Adrenal gland (tissue), 9 donors: ENCODE measurements at regions not wholly inside any gene's neighbourhood (a gene's known extent, or its start where the extent isn't known, plus 50 kb on each side); places are given as distances from the start of the nearest gene placed in this dataset.

ENCODE experiments used
- DNase-seq, 7 donors: peaks; one replicate each; pipeline ENCODE4 v3.0.0-alpha.2; 2019 to 2020
- H3K27ac ChIP-seq, 5 donors: fragments of 200-600 bp; sonication (generic) in 4 of 5; 1 replicate in 3 of 5; 2 replicates in 2 of 5; pipeline versions ENCODE4 v1.5.1 to v1.8.0; 2016 to 2020; ENCODE audit warnings: mild to moderate bottlenecking in 1 of 5
- H3K27me3 ChIP-seq: fragments of 200-600 bp; 2 replicates; pipeline ENCODE4 v1.8.0; 2021
- H3K36me3 ChIP-seq, 2 donors: fragments of 200-600 bp; replicated peaks in 1 of 2; 1 replicate in 1 of 2; 2 replicates in 1 of 2; pipeline versions ENCODE4 v1.5.1 to v1.8.0; 2018 to 2022
- H3K4me1 ChIP-seq, 2 donors: fragments of 200-600 bp; replicated peaks in 1 of 2; 1 replicate in 1 of 2; 2 replicates in 1 of 2; pipeline versions ENCODE4 v1.5.1 to v1.8.0; 2018 to 2021
- H3K4me3 ChIP-seq, 4 donors: fragments of 200-600 bp; sonication (generic) in 3 of 4; one replicate each; pipeline ENCODE4 v1.5.1; 2016 to 2018
- H3K9me3 ChIP-seq, 3 donors: fragments of 200-600 bp; sonication (generic) in 1 of 3; replicated peaks in 1 of 3; 1 replicate in 2 of 3; 2 replicates in 1 of 3; pipeline versions ENCODE4 v1.5.1 to v1.8.0; 2016 to 2021
- POLR2A ChIP-seq, 2 donors: fragments of 450-650 bp; IDR thresholded peaks; one replicate each; pipeline ENCODE4 v1.6.1; 2017; ENCODE audit warnings: antibody characterized with exemption in 2 of 2, mild to moderate bottlenecking in 2 of 2, moderate library complexity in 1 of 2
- WGBS, 4 donors: extraction: QIAGEN DNeasy Blood & Tissue Kit in 2 of 4; methylation state at CpG; one replicate each; pipeline versions ENCODE4 v1.1.5 to v1.1.7; 2013 to 2017; 5-methylcytosine and 5-hydroxymethylcytosine counted together
- intact Hi-C, 2 donors: fragments of 100-400 bp; cut with DNase I; formaldehyde crosslinking; loops; one replicate each; pipeline versions ENCODE4 v1.14.1 to v1.15.0; 2022 to 2023
- TF ChIP-seq, protein P1 (sequence below), 6 experiments: fragments of 450-650 bp in 4 of 6; fragments of 200-600 bp in 2 of 6; sonication (generic) in 1 of 6; IDR thresholded peaks; 1 replicate in 5 of 6; 2 replicates in 1 of 6; pipeline versions ENCODE4 v1.5.1 to v1.8.0; 2016 to 2021; ENCODE audit warnings: antibody characterized with exemption in 6 of 6, mild to moderate bottlenecking in 2 of 6, moderate library complexity in 1 of 6
- donor health status: healthy with polysubstance abuse.
- donor health status: Bipolar disorder and iron deficiency.
- donor health status: DM: yes; HTN: yes; CAD: no.
- donor health status: DM: no; HTN: no; CAD: no.
- donor health status: DM: no; HTN: no; CAD: no.

- H3K36me3 ChIP-seq: no peaks in the 10 kb centered on the region
- intact Hi-C loops: no loop called here
- WGBS, 4 donors: 11 to 23% (median 16%) methylated on average over 3 of the region's 3 CpGs
- DNase-seq: peak; percentile 72 to 92 (median 80)
- H3K27me3 ChIP-seq: no peaks in the 10 kb centered on the region
- H3K4me3 ChIP-seq: peak overlapping the region in 2 of 4 donors; percentile 13 to 60
- peaks cover 0 to 7% of the 10 kb centered on the region in 2 donors for H3K4me1 ChIP-seq
- TF ChIP-seq, protein P1, sequence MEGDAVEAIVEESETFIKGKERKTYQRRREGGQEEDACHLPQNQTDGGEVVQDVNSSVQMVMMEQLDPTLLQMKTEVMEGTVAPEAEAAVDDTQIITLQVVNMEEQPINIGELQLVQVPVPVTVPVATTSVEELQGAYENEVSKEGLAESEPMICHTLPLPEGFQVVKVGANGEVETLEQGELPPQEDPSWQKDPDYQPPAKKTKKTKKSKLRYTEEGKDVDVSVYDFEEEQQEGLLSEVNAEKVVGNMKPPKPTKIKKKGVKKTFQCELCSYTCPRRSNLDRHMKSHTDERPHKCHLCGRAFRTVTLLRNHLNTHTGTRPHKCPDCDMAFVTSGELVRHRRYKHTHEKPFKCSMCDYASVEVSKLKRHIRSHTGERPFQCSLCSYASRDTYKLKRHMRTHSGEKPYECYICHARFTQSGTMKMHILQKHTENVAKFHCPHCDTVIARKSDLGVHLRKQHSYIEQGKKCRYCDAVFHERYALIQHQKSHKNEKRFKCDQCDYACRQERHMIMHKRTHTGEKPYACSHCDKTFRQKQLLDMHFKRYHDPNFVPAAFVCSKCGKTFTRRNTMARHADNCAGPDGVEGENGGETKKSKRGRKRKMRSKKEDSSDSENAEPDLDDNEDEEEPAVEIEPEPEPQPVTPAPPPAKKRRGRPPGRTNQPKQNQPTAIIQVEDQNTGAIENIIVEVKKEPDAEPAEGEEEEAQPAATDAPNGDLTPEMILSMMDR (IDR thresholded peaks at IDR 0.05): no peak
- peak; percentile 46 to 77 for TF ChIP-seq POLR2A (IDR thresholded peaks at IDR 0.05)
- H3K9me3 ChIP-seq: no peaks in the 10 kb centered on the region
- peak overlapping the region in 1 of 5 donors; percentile 25 for H3K27ac ChIP-seq
These were observed 109.6 kb upstream of the MTPN start for GRCh38 chr7:136086712-136087111.

DNA sequence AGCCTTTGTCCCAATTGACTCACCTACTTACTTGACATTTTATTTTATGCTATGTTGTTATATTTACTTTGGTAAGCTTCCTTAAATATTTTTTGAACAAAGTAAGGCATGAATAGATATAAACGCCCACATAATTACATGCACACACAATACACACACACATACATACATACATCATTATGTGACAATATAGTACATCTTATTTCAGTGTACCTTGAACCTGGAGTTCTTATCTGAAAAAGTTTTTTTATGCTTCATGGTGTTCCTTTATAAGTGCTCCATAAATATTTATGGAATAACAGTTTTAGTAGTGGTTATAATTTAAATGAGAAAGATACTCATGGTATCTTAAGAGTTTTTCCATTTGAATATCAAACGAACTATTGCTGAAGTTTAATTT lies 102.8 kb upstream of the MTPN start:
- 71 to 85% (median 81%) methylated on average over 2 of the region's 2 CpGs for WGBS, 4 donors
- Histone ChIP-seq H3K27me3 (no peaks in the 10 kb centered on the region), H3K27ac (no peak overlapping the region), H3K4me1 (no peaks in the 10 kb centered on the region), H3K4me3 (no peak overlapping the region), H3K36me3 (no peaks in the 10 kb centered on the region), H3K9me3 (no peaks in the 10 kb centered on the region)
- intact Hi-C loops: no loop called here
- no peak for TF ChIP-seq POLR2A (IDR thresholded peaks at IDR 0.05)
- TF ChIP-seq, protein P1 (IDR thresholded peaks at IDR 0.05): no peak
- no peak for DNase-seq

DNA sequence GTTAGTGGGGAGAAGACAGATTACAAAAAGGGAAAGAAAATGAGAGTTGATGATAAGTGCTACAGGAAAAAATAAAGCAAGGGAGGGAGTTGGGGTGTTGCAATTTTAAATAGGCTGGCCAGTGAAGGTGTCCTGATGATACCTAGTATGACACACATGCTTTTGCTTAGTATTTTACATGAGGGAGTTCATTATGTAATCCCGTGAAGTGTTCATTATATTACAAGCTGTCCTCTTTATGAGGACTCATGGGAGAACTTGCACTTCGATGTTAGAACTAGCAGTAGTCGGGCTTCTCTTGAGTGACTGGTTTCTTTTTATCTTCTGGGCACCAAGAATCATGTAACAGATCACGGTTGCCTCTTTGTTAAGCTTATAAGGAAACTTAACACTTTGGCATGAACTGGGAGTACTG lies 102.3 kb upstream of the MTPN start:
- H3K27me3 ChIP-seq: no peaks in the 10 kb centered on the region
- intact Hi-C loops: no loop called here
- no peak for DNase-seq
- 87 to 97% (median 89%) methylated on average over 4 of the region's 4 CpGs for WGBS, 4 donors
- H3K9me3 ChIP-seq: no peaks in the 10 kb centered on the region
- H3K27ac ChIP-seq: no peak overlapping the region
- no peaks in the 10 kb centered on the region for H3K4me1 ChIP-seq
- H3K36me3 ChIP-seq: no peaks in the 10 kb centered on the region
- TF ChIP-seq POLR2A (IDR thresholded peaks at IDR 0.05): no peak
- TF ChIP-seq, protein P1 (IDR thresholded peaks at IDR 0.05): no peak
- H3K4me3 ChIP-seq: no peak overlapping the region

GRCh38 chr7:136079066-136079465 lies 101.9 kb upstream of the MTPN start:
- intact Hi-C loops: no loop called here
- H3K4me1 ChIP-seq: no peaks in the 10 kb centered on the region
- no peaks in the 10 kb centered on the region for H3K27me3 ChIP-seq
- no peak overlapping the region for H3K4me3 ChIP-seq
- no peak overlapping the region for H3K27ac ChIP-seq
- no peak for DNase-seq
- TF ChIP-seq, protein P1 (IDR thresholded peaks at IDR 0.05): no peak
- TF ChIP-seq POLR2A (IDR thresholded peaks at IDR 0.05): no peak
- WGBS, 4 donors: 92 to 98% (median 97%) methylated on average over 1 of the region's 1 CpG
- no peaks in the 10 kb centered on the region for H3K9me3 ChIP-seq
- H3K36me3 ChIP-seq: no peaks in the 10 kb centered on the region
